H1 (cell line): ENCODE measurements at regions not wholly inside any gene's neighbourhood (a gene's known extent, or its start where the extent isn't known, plus 50 kb on each side); places are given as distances from the start of the nearest gene placed in this dataset.

Experiments
- CTCF ChIA-PET: fragments of 300-600 bp; sonication (Branson Sonifier 250); formaldehyde crosslinking; loops from one replicate; lab custom pipeline; 2021; ENCODE audit not compliant: partially characterized antibody; lab: Charles Lee
- POLR2A ChIA-PET: fragments of 300-600 bp; sonication (Branson Sonifier 250); formaldehyde crosslinking; loops from one replicate; lab custom pipeline; 2021; ENCODE audit warnings: inconsistent platforms; ENCODE audit not compliant: partially characterized antibody; lab: Charles Lee
- DNase-seq, 2 experiments: peaks; one replicate each; pipeline versions ENCODE4 v3.0.0 to v3.0.0-alpha.2; 2010 to 2022; ENCODE audit warnings: low spot score in 2 of 2, low read depth in 1 of 2, mixed read lengths in 1 of 2
- FAIRE-seq: peaks from 2 replicates; lab custom pipeline; 2011; peaks lifted over from hg19 to GRCh38; lab: Jason Lieb, UNC
- H2AFZ ChIP-seq: 2 replicates; pipeline ENCODE4 v1.8.1; 2012; ENCODE audit warnings: low read length, inconsistent platforms
- H2AK5ac ChIP-seq: 2 replicates; pipeline ENCODE4 v1.6.1; 2013; ENCODE audit warnings: low read depth, low read length
- H2BK120ac ChIP-seq: replicated peaks from 2 replicates; pipeline ENCODE3; 2013; ENCODE audit warnings: low read depth, low read length, inconsistent platforms
- H2BK12ac ChIP-seq: 2 replicates; pipeline ENCODE4 v1.6.1; 2013; ENCODE audit warnings: low read depth, low read length
- H2BK15ac ChIP-seq: 2 replicates; pipeline ENCODE4 v1.6.1; 2013; ENCODE audit warnings: low read length
- H2BK20ac ChIP-seq: 2 replicates; pipeline ENCODE4 v1.6.1; 2013; ENCODE audit warnings: low read length
- H2BK5ac ChIP-seq: 2 replicates; pipeline ENCODE4 v1.6.1; 2013; ENCODE audit warnings: low read depth, low read length
- H3K14ac ChIP-seq: 2 replicates; pipeline ENCODE4 v1.6.1; 2013; ENCODE audit warnings: inconsistent platforms; ENCODE audit not compliant: insufficient read length
- H3K18ac ChIP-seq: 2 replicates; pipeline ENCODE4 v1.6.1; 2013; ENCODE audit warnings: low read length; ENCODE audit errors: extremely low read depth
- H3K23ac ChIP-seq: 2 replicates; pipeline ENCODE4 v1.6.1; 2013; ENCODE audit warnings: inconsistent platforms; ENCODE audit not compliant: insufficient read length
- H3K23me2 ChIP-seq: 2 replicates; pipeline ENCODE4 v1.6.1; 2013; ENCODE audit warnings: low read depth, low read length
- H3K27ac ChIP-seq: 2 replicates; pipeline ENCODE4 v1.6.1; 2011; ENCODE audit warnings: low read depth, low read length, inconsistent platforms
- H3K27me3 ChIP-seq, 4 experiments: replicated peaks in 1 of 4; 1 replicate in 1 of 4; 2 replicates in 3 of 4; pipeline versions ENCODE4 v1.6.1 to v1.8.1; 2011 to 2013; ENCODE audit warnings: low read length in 3 of 4, mild to moderate bottlenecking in 3 of 4, inconsistent platforms in 2 of 4, mixed read lengths in 2 of 4, moderate library complexity in 1 of 4; ENCODE audit not compliant: control insufficient read depth in 3 of 4, insufficient read depth in 3 of 4; ENCODE audit errors: extremely low read depth in 1 of 4
- H3K36me3 ChIP-seq, 4 experiments: 2 replicates each; pipeline versions ENCODE4 v1.6.1 to v1.8.1; 2011 to 2013; ENCODE audit warnings: mild to moderate bottlenecking in 4 of 4, low read length in 3 of 4, moderate library complexity in 2 of 4, control low read depth in 1 of 4, inconsistent platforms in 1 of 4; ENCODE audit not compliant: insufficient read depth in 4 of 4, control insufficient read depth in 2 of 4
- H3K4ac ChIP-seq: replicated peaks from 2 replicates; pipeline ENCODE3; 2013; ENCODE audit warnings: low read length, low read depth, mixed read lengths, inconsistent platforms; ENCODE audit not compliant: insufficient read length
- H3K4me1 ChIP-seq, 4 experiments: replicated peaks in 1 of 4; 1 replicate in 1 of 4; 2 replicates in 3 of 4; pipeline versions ENCODE4 v1.6.1 to v1.8.1; 2011 to 2013; ENCODE audit warnings: low read length in 3 of 4, inconsistent platforms in 2 of 4, mixed read lengths in 1 of 4; ENCODE audit not compliant: insufficient read depth in 4 of 4, control insufficient read depth in 3 of 4
- H3K4me2 ChIP-seq, 2 experiments: 2 replicates each; pipeline versions ENCODE4 v1.6.1 to v1.8.1; 2011 to 2013; ENCODE audit warnings: low read depth in 2 of 2, low read length in 2 of 2, control low read depth in 1 of 2, inconsistent platforms in 1 of 2, mild to moderate bottlenecking in 1 of 2; ENCODE audit not compliant: insufficient read depth in 1 of 2
- H3K4me3 ChIP-seq, 4 experiments: fragments of 200-600, 300-600 bp in 1 of 4; sonication (generic), shearing (Covaris generic), sonication (Bioruptor Twin) in 1 of 4; 2 replicates each; pipeline versions ENCODE4 v1.5.1 to v1.8.1; 2011 to 2016; ENCODE audit warnings: low read length in 4 of 4, low read depth in 3 of 4, control low read depth in 2 of 4, inconsistent platforms in 2 of 4, mild to moderate bottlenecking in 2 of 4, mixed read lengths in 1 of 4, moderate library complexity in 1 of 4; ENCODE audit not compliant: insufficient read depth in 2 of 4; ENCODE audit errors: extremely low read depth in 1 of 4
- H3K56ac ChIP-seq: replicated peaks from 2 replicates; pipeline ENCODE3; 2013; ENCODE audit warnings: low read depth, mild to moderate bottlenecking, mixed read lengths, low read length, inconsistent platforms; ENCODE audit not compliant: insufficient read length
- H3K79me1 ChIP-seq: 2 replicates; pipeline ENCODE4 v1.6.1; 2013; ENCODE audit warnings: low read depth, low read length, control low read depth
- H3K79me2 ChIP-seq, 2 experiments: 2 replicates each; pipeline versions ENCODE4 v1.6.1 to v1.8.1; 2012 to 2013; ENCODE audit warnings: low read length in 2 of 2, mild to moderate bottlenecking in 2 of 2, inconsistent platforms in 1 of 2; ENCODE audit not compliant: insufficient read depth in 2 of 2, control insufficient read depth in 1 of 2
- H3K9ac ChIP-seq, 4 experiments: replicated peaks in 1 of 4; 1 replicate in 1 of 4; 2 replicates in 3 of 4; pipeline versions ENCODE4 v1.6.1 to v1.8.1; 2011 to 2013; ENCODE audit warnings: low read depth in 3 of 4, low read length in 3 of 4, control low read depth in 2 of 4, mild to moderate bottlenecking in 2 of 4, moderate library complexity in 2 of 4, inconsistent platforms in 1 of 4; ENCODE audit errors: extremely low read depth in 1 of 4
- H3K9me3 ChIP-seq, 2 experiments: 2 replicates each; pipeline versions ENCODE4 v1.6.1 to v1.8.1; 2012 to 2013; ENCODE audit warnings: mild to moderate bottlenecking in 2 of 2, moderate library complexity in 2 of 2, control low read depth in 1 of 2, inconsistent platforms in 1 of 2, low read depth in 1 of 2, low read length in 1 of 2, mixed read lengths in 1 of 2; ENCODE audit not compliant: insufficient read depth in 2 of 2
- H4K20me1 ChIP-seq, 2 experiments: replicated peaks in 1 of 2; 2 replicates each; pipeline versions ENCODE3 to v1.8.1; 2011 to 2013; ENCODE audit warnings: inconsistent platforms in 2 of 2, low read length in 2 of 2, mild to moderate bottlenecking in 1 of 2; ENCODE audit not compliant: insufficient read depth in 2 of 2, control insufficient read depth in 1 of 2
- H4K5ac ChIP-seq: 2 replicates; pipeline ENCODE4 v1.6.1; 2013; ENCODE audit warnings: low read length, low read depth, mixed read lengths, inconsistent platforms; ENCODE audit not compliant: insufficient read length
- H4K8ac ChIP-seq: 2 replicates; pipeline ENCODE4 v1.8.0; 2013; ENCODE audit warnings: mild to moderate bottlenecking, moderate library complexity, low read length, inconsistent platforms; ENCODE audit not compliant: insufficient read depth; ENCODE audit errors: extremely low read depth
- H4K91ac ChIP-seq: replicated peaks from 2 replicates; pipeline ENCODE3; 2013; ENCODE audit warnings: low read length, mixed read lengths, inconsistent platforms; ENCODE audit not compliant: insufficient read length
- BRCA1 ChIP-seq: IDR thresholded peaks from 2 replicates; pipeline ENCODE4 v1.6.1; 2012; ENCODE audit warnings: low read depth, low read length, improper control_type of control experiment
- WGBS, 2 experiments: shearing (Covaris generic) in 1 of 2; methylation state at CpG; one replicate each; pipeline versions ENCODE4 v1.1.6 to v1.1.7; 2013 to 2015; ENCODE audit warnings: low lambda C conversion rate in 2 of 2, mixed read lengths in 2 of 2, inconsistent platforms in 1 of 2, low coverage in 1 of 2, missing lambda C conversion rate in 1 of 2; ENCODE audit not compliant: insufficient replicate concordance in 2 of 2, insufficient coverage in 1 of 2, insufficient read length in 1 of 2; ENCODE audit errors: extremely low coverage in 1 of 2, missing lambda C conversion rate in 1 of 2; 5-methylcytosine and 5-hydroxymethylcytosine counted together

DNA sequence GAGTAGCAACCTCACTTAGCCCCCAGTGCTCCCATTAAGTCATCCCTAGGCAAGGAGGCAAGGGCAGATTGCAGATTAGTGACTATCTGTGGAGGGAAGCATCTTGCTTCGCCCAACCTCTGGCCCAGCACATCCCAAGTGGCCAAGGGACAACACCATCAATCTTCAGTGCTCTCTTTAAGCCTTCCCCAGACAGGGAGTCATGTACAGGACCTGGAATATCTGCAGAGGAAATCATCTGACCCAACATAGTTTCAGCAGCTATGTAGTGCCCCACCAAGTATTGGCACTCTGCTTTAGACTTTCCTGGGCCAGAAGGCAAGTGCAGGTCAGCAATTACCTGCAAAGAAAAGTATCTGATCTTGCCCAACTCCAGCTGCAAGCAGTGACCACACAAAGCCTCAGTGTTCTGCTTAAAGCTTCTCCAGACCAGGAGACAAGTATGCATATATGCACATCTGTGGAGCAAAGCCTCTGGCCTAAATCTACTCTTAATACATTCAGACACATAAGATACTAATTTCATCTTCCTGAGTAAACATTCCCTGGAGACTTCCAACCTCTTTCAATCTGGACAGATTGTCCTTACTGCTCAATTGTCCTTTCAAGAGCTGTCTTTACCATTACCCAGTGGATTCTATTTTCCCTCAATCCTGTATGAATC, 224.8 kb upstream of the VLDLR start:
- H3K36me3 ChIP-seq: no peaks in the 10 kb centered on the region
- WGBS, 2 experiments: 31% methylated on average over 1 of the region's 1 CpG; no CpG with 5 or more reads in 1 of the 2 experiments
- no peak overlapping the region for H3K23ac ChIP-seq
- H4K5ac ChIP-seq: no peak overlapping the region
- no peak overlapping the region for H3K56ac ChIP-seq
- H3K9me3 ChIP-seq: no peaks in the 10 kb centered on the region
- POLR2A ChIA-PET: no interaction called here
- no peaks in the 10 kb centered on the region for H4K20me1 ChIP-seq
- no peak overlapping the region for H2BK20ac ChIP-seq
- no peak overlapping the region for H3K9ac ChIP-seq
- no peak overlapping the region for H3K4ac ChIP-seq
- no peak overlapping the region for H2BK5ac ChIP-seq
- H3K79me1 ChIP-seq: no peaks in the 10 kb centered on the region
- no peak overlapping the region for H3K27ac ChIP-seq
- DNase-seq: no peak
- H2BK12ac ChIP-seq: no peak overlapping the region
- H4K8ac ChIP-seq: no peak overlapping the region
- FAIRE-seq: no peak
- H2AFZ ChIP-seq: no peak overlapping the region
- H2BK120ac ChIP-seq: no peak overlapping the region
- H3K23me2 ChIP-seq: no peaks in the 10 kb centered on the region
- H3K4me2 ChIP-seq: no peak overlapping the region
- no peak overlapping the region for H3K18ac ChIP-seq
- CTCF ChIA-PET: no interaction called here
- no peaks in the 10 kb centered on the region for H3K4me1 ChIP-seq
- H3K79me2 ChIP-seq: no peaks in the 10 kb centered on the region
- H2BK15ac ChIP-seq: no peak overlapping the region
- no peak overlapping the region for H2AK5ac ChIP-seq
- H3K27me3 ChIP-seq: peaks cover 0 to 1% (median 0%) of the 10 kb centered on the region in 4 experiments; a peak in 1 of 7 replicates
- H4K91ac ChIP-seq: no peak overlapping the region
- H3K4me3 ChIP-seq: no peak overlapping the region
- no peak overlapping the region for H3K14ac ChIP-seq
- no peak for TF ChIP-seq BRCA1
